NCI-H2196 treated with DMSO at 0.1 percent for 48 hours (cell line): ENCODE measurements at regions not wholly inside any gene's neighbourhood (a gene's known extent, or its start where the extent isn't known, plus 50 kb on each side); places are given as distances from the start of the nearest gene placed in this dataset.

ENCODE experiments used
- DNase-seq: peaks from one replicate; lab custom pipeline; 2025; ENCODE audit not compliant: unreplicated experiment; lab: John Stamatoyannopoulos, UW

GRCh38 chr17:77590951-77591735 is 367.4 kb upstream of the TNRC6C start:
- no peak for DNase-seq

- no peak for DNase-seq
These were observed 366.2 kb upstream of the TNRC6C start for GRCh38 chr17:77592106-77592865.

- DNase-seq: no peak
These were observed 365.4 kb upstream of the TNRC6C start for GRCh38 chr17:77593081-77593480.

- no peak for DNase-seq
These were observed 363.9 kb upstream of the TNRC6C start for GRCh38 chr17:77594416-77595209.

GRCh38 chr17:77596491-77597417 is 361.7 kb upstream of the TNRC6C start:
- no peak for DNase-seq

GRCh38 chr17:77597418-77598240 is 360.9 kb upstream of the TNRC6C start:
- no peak for DNase-seq

GRCh38 chr17:77598241-77598620 is 360.3 kb upstream of the TNRC6C start:
- DNase-seq: no peak

DNA sequence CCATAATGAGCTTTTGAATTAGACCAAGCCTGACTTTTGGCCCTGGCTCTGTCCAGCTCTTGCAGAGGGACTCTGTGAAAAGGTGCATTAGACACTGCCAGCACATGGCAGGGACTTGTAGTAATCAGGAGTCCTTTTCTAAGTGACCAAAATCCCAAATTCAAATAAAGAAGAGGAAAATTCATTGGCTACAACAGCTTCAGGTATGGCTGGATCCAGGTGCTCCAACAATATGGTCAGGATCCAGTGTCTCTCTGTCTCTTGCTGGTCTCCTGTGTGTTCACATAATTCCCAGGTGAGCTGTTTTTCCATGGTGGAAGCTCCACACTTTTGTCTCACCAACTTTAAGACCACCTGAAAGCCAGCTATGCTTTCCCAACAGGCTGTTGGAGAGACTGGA is 358.8 kb upstream of the TNRC6C start:
- no peak for DNase-seq

GRCh38 chr17:77600346-77600745 is 358.2 kb upstream of the TNRC6C start:
- DNase-seq: no peak

DNA sequence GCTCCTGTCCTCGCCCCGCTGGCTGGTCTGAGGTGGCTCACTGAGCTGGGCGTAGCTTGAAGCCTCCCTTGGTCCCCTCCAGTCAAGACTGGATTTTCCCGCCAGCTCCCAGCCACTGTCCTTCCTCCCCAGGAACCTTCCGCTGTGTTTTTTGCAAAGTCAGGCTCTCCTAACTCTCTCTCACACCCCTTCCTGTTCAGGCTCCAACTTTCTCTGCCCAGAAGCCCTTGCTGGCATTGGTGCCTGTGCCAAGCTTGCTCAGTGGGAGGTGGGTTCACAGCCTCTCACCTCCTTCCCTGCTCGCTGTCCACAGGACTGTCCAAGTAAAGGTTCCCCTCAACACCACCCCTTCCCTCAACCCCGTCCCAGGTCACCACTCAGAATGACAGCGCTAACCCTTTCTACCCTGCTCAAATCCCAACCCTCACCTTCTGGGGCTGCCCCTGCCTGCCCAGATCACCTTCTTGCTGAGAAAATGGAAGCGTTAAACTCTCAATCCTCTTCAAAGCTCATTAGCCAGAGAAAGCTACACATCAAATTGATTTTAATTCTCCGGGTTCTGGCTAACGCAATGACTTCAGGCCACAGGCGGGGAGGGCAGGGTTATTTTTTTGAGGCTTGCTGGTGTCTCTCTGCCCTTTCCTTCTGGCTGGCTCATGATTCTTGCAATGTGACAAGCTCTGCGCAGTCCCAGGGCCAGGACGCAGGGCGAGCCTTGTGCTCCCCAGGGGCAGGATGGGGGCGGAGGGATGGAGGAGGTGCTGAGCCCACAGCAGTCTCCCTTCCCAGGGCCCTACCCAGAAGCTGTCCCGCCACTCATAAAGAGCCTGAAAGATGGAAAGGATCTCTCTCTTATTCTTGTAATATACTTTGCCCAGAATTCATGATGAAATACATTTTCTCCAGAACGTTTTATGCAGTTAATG is 357.2 kb upstream of the TNRC6C start:
- DNase-seq: no peak

DNA sequence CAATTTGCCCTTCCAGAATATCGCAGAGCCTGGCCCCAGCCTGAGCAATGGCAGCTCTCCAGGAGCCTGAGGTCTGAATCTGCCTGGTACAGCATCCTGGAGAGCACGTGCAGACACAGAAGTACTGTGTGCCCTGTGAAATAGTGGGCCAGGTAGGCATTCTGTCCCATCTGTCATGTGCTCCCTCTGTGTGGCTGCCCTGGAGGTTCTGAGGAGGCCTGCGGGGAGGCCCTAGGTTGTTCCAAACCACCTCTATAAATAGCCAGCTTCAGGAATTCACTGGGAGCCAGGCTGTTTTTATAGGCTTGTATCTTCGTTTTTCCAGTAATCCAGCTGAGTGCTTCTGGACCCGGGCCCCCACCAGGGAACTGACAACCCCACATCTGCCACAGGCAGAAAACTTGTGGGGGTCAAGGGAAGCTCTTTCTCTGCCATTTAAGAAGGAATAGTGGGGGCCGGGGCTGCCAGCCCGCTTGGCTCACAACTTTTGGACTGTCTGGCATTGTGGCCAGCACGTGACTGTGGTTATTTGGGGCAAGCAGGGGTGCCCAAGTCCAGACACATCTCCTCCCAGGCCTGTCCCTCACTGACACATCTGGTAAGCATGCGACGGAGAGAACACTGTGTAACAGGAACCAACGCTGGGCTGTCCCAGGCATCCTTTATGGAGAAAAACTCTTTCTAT is 356.3 kb upstream of the TNRC6C start:
- DNase-seq: no peak

GRCh38 chr17:77602883-77603640 is 355.4 kb upstream of the TNRC6C start:
- DNase-seq: no peak

GRCh38 chr17:77604301-77604972 is 354.1 kb upstream of the TNRC6C start:
- no peak for DNase-seq

DNA sequence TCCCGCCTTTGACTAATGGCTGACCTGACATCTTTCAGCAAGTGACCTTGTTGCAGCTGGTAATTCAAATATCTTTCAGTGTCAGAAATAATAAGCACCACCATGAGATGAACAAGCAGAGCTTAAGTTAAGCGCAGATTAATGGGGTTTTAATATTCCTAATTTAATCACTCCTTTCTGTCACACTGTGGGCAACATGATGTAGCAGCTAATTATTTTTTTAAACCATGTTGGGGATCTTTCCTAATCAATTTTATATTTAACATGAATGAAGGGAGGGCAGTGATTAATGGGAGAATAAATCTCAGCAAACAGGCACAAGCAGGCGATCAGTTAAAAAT is 353.6 kb upstream of the TNRC6C start:
- DNase-seq: no peak

GRCh38 chr17:77606146-77606864 is 352.2 kb upstream of the TNRC6C start:
- no peak for DNase-seq

GRCh38 chr17:77606865-77607210 is 351.7 kb upstream of the TNRC6C start:
- no peak for DNase-seq
